ENCODE measurements at regions not wholly inside any gene's neighbourhood (a gene's known extent, or its start where the extent isn't known, plus 50 kb on each side); places are given as distances from the start of the nearest gene placed in this dataset.
"Not testable (repeated sequence)": the region's sequence is repeated elsewhere in the genome, so short reads cannot be mapped to it uniquely, and the experiment has no call there.

DNA sequence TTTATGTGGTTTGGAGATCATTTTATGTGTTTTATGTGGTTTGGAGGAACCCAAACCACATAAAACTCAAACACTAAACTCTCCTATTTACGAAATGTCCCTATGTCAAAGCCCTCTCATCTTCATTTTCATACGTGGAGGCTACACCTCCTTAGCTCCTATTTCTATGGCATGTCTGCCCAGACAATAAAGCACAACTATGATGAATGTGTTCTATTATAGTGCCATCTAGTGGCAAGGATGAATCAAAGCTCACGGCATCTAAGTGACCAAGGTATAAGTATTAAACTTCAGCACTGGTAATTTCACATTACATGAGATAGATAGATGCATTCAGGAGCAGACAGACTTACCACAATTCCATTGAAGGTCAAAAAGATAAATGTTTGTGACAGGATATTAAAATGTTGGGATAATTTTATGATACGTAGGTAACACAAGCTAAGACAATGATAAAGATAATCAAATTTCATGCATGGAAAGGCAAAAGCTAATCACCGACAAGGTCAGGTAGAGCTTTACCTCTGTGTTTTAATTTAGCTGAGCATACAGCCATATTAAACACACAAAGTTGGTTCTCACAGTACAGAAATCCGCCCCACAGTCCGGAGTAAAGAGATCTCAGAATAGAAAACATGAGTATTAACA lies 130.6 kb upstream of the FHIT start:
- Histone ChIP-seq H3K27ac (ENCODE audit: low read length) (no peak overlapping the region), H3K36me3 (ENCODE audit: control insufficient read depth, low read depth, low read length) (no peaks in the 10 kb centered on the region), H3K4me3 (ENCODE audit: low read length) (no peak overlapping the region), H3K4me1 (ENCODE audit: control insufficient read depth, low read depth, low read length) (no peaks in the 10 kb centered on the region), H3K9me3 (ENCODE audit: control insufficient read depth, low read depth, low read length) (no peaks in the 10 kb centered on the region), H3K27me3 (ENCODE audit: control insufficient read depth, insufficient read depth, low read length) (no peaks in the 10 kb centered on the region), H3K9ac (ENCODE audit: low read length) (no peak overlapping the region)

GRCh38 chr3:61387817-61388216 lies 136.6 kb upstream of the FHIT start:
- no peaks in the 10 kb centered on the region for H3K4me1 ChIP-seq (ENCODE audit: control insufficient read depth, low read depth, low read length)

GRCh38 chr3:61393480-61393947 lies 142.3 kb upstream of the FHIT start:
- not testable (repeated sequence) for H3K36me3 ChIP-seq (ENCODE audit: control insufficient read depth, low read depth, low read length); H3K4me1 ChIP-seq (ENCODE audit: control insufficient read depth, low read depth, low read length); H3K27ac ChIP-seq (ENCODE audit: low read length); H3K4me3 ChIP-seq (ENCODE audit: low read length); H3K9me3 ChIP-seq (ENCODE audit: control insufficient read depth, low read depth, low read length); H3K9ac ChIP-seq (ENCODE audit: low read length); H3K27me3 ChIP-seq (ENCODE audit: control insufficient read depth, insufficient read depth, low read length)

More at GRCh38 chr3:61387817-61388216, 136.6 kb upstream of the FHIT start:
- Histone ChIP-seq H3K4me3 (ENCODE audit: low read length) (no peak overlapping the region), H3K9me3 (ENCODE audit: control insufficient read depth, low read depth, low read length) (no peaks in the 10 kb centered on the region), H3K27ac (ENCODE audit: low read length) (no peak overlapping the region), H3K36me3 (ENCODE audit: control insufficient read depth, low read depth, low read length) (no peaks in the 10 kb centered on the region), H3K9ac (ENCODE audit: low read length) (no peak overlapping the region), H3K27me3 (ENCODE audit: control insufficient read depth, insufficient read depth, low read length) (no peaks in the 10 kb centered on the region)

- Histone ChIP-seq H3K4me3 (ENCODE audit: low read length) (no peak overlapping the region), H3K4me1 (ENCODE audit: control insufficient read depth, low read depth, low read length) (peaks cover 2% of the 10 kb centered on the region), H3K27ac (ENCODE audit: low read length) (no peak overlapping the region), H3K9ac (ENCODE audit: low read length) (no peak overlapping the region), H3K27me3 (ENCODE audit: control insufficient read depth, insufficient read depth, low read length) (no peaks in the 10 kb centered on the region), H3K36me3 (ENCODE audit: control insufficient read depth, low read depth, low read length) (no peaks in the 10 kb centered on the region), H3K9me3 (ENCODE audit: control insufficient read depth, low read depth, low read length) (no peaks in the 10 kb centered on the region)
Measured at GRCh38 chr3:61401359-61401758, 150.1 kb upstream of the FHIT start.

DNA sequence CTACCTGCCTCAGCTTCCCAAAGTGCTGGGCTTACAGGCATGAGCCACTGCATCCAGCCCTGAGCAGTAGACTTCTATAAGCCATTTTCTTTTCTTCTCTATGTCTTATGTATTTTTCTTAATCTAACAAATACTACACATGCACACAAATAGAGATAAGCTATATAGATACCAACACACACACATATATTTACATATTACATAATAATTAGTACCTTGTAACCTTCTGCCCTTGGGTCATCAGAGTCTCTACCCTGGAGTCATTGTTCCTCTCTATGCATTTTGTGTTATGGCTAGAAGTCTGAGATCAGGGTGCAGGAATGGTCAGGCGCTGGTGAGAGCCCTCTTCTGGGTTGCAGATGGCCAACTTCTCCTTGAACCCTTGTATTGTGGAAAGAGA lies 154.0 kb upstream of the PTPRG start:
- Histone ChIP-seq H3K9me3 (ENCODE audit: control insufficient read depth, low read depth, low read length) (no peaks in the 10 kb centered on the region), H3K27ac (ENCODE audit: low read length) (no peak overlapping the region), H3K27me3 (ENCODE audit: control insufficient read depth, insufficient read depth, low read length) (no peaks in the 10 kb centered on the region), H3K4me1 (ENCODE audit: control insufficient read depth, low read depth, low read length) (peaks cover 2% of the 10 kb centered on the region), H3K9ac (ENCODE audit: low read length) (no peak overlapping the region), H3K4me3 (ENCODE audit: low read length) (no peak overlapping the region), H3K36me3 (ENCODE audit: control insufficient read depth, low read depth, low read length) (no peaks in the 10 kb centered on the region)

GRCh38 chr3:61409638-61410037 lies 151.7 kb upstream of the PTPRG start:
- Histone ChIP-seq H3K36me3 (ENCODE audit: control insufficient read depth, low read depth, low read length) (no peaks in the 10 kb centered on the region), H3K9me3 (ENCODE audit: control insufficient read depth, low read depth, low read length) (no peaks in the 10 kb centered on the region), H3K9ac (ENCODE audit: low read length) (no peak overlapping the region), H3K4me1 (ENCODE audit: control insufficient read depth, low read depth, low read length) (peaks cover under 1% of the 10 kb centered on the region), H3K27me3 (ENCODE audit: control insufficient read depth, insufficient read depth, low read length) (no peaks in the 10 kb centered on the region), H3K4me3 (ENCODE audit: low read length) (no peak overlapping the region), H3K27ac (ENCODE audit: low read length) (no peak overlapping the region)

DNA sequence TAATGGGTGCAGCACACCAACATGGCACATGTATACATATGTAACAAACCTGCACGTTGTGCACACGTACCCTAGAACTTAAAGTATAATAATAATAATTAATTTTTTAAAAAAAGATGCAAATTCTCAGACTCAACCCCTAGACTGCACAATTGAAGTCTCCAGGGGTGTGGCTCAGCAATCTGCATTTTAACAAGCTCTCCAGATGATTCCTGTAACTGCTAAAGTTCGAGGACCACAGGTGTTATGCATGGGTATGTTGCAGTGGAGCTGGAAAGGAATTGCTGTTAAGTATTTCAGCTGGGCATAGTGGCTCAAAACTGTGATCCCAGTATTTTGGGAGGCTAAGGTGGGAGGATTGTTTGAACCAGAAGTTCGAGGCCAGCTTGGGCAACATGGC lies 151.0 kb upstream of the PTPRG start:
- not testable (repeated sequence) for H3K36me3 ChIP-seq (ENCODE audit: control insufficient read depth, low read depth, low read length); H3K9ac ChIP-seq (ENCODE audit: low read length); H3K27ac ChIP-seq (ENCODE audit: low read length); H3K4me1 ChIP-seq (ENCODE audit: control insufficient read depth, low read depth, low read length); H3K9me3 ChIP-seq (ENCODE audit: control insufficient read depth, low read depth, low read length); H3K27me3 ChIP-seq (ENCODE audit: control insufficient read depth, insufficient read depth, low read length); H3K4me3 ChIP-seq (ENCODE audit: low read length)

DNA sequence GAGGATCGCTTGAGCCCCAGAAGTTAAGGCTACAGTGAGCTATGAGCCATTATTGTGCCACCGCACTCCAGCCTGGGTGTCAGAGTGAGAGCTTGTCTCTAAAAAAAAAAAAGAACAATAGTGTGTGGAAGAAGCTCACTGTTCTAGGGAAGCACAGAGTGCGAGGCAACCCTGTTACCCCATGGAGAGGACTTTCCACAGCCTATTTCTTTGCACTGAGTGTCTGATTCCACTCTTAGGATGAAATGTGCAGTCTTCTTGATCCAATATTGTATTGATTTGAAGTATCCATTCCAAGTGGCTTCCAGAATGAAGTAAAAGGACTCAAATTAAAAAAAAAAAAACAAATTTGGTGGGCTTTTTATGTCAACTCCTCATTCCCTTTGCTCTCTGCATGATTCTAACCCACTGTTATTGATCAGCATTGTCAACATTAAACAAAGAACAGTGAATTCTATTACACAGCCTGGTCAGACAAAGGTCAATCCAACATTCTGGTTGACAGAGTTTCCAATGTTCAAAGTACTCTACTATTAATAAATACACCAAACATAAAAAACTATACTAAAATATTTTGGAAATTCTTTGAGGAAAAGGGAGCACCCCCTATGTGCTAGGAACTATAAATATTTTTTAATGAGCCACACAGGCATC lies 150.2 kb upstream of the PTPRG start:
- no peaks in the 10 kb centered on the region for H3K27me3 ChIP-seq (ENCODE audit: control insufficient read depth, insufficient read depth, low read length)
- H3K9ac ChIP-seq (ENCODE audit: low read length), result no peak overlapping the region
- no peaks in the 10 kb centered on the region for H3K4me1 ChIP-seq (ENCODE audit: control insufficient read depth, low read depth, low read length)
- no peaks in the 10 kb centered on the region for H3K36me3 ChIP-seq (ENCODE audit: control insufficient read depth, low read depth, low read length)
- no peak overlapping the region for H3K4me3 ChIP-seq (ENCODE audit: low read length)
- H3K9me3 ChIP-seq (ENCODE audit: control insufficient read depth, low read depth, low read length), result no peaks in the 10 kb centered on the region
- H3K27ac ChIP-seq (ENCODE audit: low read length), result no peak overlapping the region

GRCh38 chr3:61414456-61414855 lies 146.9 kb upstream of the PTPRG start:
- Histone ChIP-seq H3K9ac (ENCODE audit: low read length) (no peak overlapping the region), H3K36me3 (ENCODE audit: control insufficient read depth, low read depth, low read length) (no peaks in the 10 kb centered on the region), H3K27me3 (ENCODE audit: control insufficient read depth, insufficient read depth, low read length) (no peaks in the 10 kb centered on the region), H3K4me1 (ENCODE audit: control insufficient read depth, low read depth, low read length) (no peaks in the 10 kb centered on the region), H3K4me3 (ENCODE audit: low read length) (no peak overlapping the region), H3K27ac (ENCODE audit: low read length) (no peak overlapping the region), H3K9me3 (ENCODE audit: control insufficient read depth, low read depth, low read length) (no peaks in the 10 kb centered on the region)

DNA sequence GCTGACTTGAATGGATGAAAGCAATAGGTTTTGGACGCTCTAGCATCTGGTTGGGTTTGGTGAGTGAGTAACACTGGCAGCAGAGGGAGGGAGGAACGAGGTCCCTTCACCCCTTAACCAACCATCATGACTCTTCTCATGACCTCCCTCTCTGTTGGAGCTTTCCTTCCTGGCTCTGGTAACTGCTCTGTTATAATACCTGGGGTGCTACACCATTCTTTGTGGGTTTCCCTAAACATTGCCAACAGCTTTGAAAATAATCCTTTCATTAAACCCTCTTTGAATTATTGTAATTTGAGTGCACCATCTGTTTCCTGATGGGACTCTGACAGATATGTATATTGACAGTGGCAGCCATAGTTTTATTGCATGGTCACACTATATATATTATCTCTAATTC lies 146.2 kb upstream of the PTPRG start:
- H3K27me3 ChIP-seq (ENCODE audit: control insufficient read depth, insufficient read depth, low read length), result no peaks in the 10 kb centered on the region

DNA sequence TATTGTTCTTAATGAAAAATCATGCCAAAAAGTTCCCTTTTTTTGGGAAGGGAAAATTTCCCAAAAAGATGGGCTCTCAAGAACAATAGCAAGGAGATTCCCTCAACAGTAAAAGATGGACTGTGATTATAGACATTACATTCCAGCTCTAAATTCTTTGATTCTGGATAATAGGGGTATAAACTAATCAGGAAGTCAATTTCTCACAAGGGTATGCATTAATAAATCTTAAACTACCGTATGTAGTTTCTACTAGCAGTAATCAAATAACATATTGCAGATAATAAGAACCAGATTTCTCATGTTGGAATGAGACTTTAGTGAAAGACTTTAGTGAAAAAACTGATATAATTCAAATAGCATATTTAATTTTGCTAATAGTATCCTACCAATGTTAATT lies 144.8 kb upstream of the PTPRG start:
- Histone ChIP-seq H3K36me3 (ENCODE audit: control insufficient read depth, low read depth, low read length) (no peaks in the 10 kb centered on the region), H3K4me3 (ENCODE audit: low read length) (no peak overlapping the region), H3K27me3 (ENCODE audit: control insufficient read depth, insufficient read depth, low read length) (no peaks in the 10 kb centered on the region), H3K27ac (ENCODE audit: low read length) (no peak overlapping the region), H3K9ac (ENCODE audit: low read length) (no peak overlapping the region), H3K9me3 (ENCODE audit: control insufficient read depth, low read depth, low read length) (no peaks in the 10 kb centered on the region), H3K4me1 (ENCODE audit: control insufficient read depth, low read depth, low read length) (no peaks in the 10 kb centered on the region)

More for the DNA sequence above, 146.2 kb upstream of the PTPRG start:
- no peak overlapping the region for H3K27ac ChIP-seq (ENCODE audit: low read length)
- H3K36me3 ChIP-seq (ENCODE audit: control insufficient read depth, low read depth, low read length), result no peaks in the 10 kb centered on the region
- H3K9me3 ChIP-seq (ENCODE audit: control insufficient read depth, low read depth, low read length), result no peaks in the 10 kb centered on the region
- no peaks in the 10 kb centered on the region for H3K4me1 ChIP-seq (ENCODE audit: control insufficient read depth, low read depth, low read length)
- no peak overlapping the region for H3K9ac ChIP-seq (ENCODE audit: low read length)
- H3K4me3 ChIP-seq (ENCODE audit: low read length), result no peak overlapping the region

DNA sequence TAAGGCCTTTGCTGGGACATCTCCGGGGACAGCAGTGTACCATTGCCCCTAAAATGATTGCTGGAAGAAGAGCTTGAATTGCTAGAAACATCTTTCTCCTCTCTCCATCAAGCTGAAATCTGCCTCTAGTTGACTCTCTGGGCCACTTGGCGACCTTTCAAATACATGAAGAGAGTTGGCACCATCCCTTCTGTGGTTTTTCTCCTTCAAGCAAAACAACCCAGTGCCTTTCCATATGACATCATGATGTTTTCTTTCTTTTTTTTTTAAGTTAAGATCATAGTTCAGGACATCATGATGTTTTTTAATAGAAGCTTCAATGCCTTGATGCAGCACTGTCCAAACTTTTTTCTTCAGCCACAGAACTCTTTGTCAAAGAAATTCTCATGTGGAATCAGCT lies 144.0 kb upstream of the PTPRG start:
- no peaks in the 10 kb centered on the region for H3K4me1 ChIP-seq (ENCODE audit: control insufficient read depth, low read depth, low read length)
- H3K27ac ChIP-seq (ENCODE audit: low read length), result no peak overlapping the region
- no peak overlapping the region for H3K4me3 ChIP-seq (ENCODE audit: low read length)
- no peak overlapping the region for H3K9ac ChIP-seq (ENCODE audit: low read length)
- no peaks in the 10 kb centered on the region for H3K9me3 ChIP-seq (ENCODE audit: control insufficient read depth, low read depth, low read length)
- H3K27me3 ChIP-seq (ENCODE audit: control insufficient read depth, insufficient read depth, low read length), result no peaks in the 10 kb centered on the region
- H3K36me3 ChIP-seq (ENCODE audit: control insufficient read depth, low read depth, low read length), result no peaks in the 10 kb centered on the region
